Fibroblast of peridontal ligament (primary cell): ENCODE measurements at regions not wholly inside any gene's neighbourhood (a gene's known extent, or its start where the extent isn't known, plus 50 kb on each side); places are given as distances from the start of the nearest gene placed in this dataset.
"Not testable (repeated sequence)": the region's sequence is repeated elsewhere in the genome, so short reads cannot be mapped to it uniquely, and the experiment has no call there.

ENCODE experiments used
- DNase-seq: peaks from one replicate; pipeline ENCODE4 v3.0.0-alpha.2; 2010; ENCODE audit errors: extremely low read depth

- no peak for DNase-seq
Measured at GRCh38 chr9:83138422-83139135, 75.6 kb upstream of the RASEF start.

- DNase-seq, result no peak
Measured at GRCh38 chr9:83133316-83133715, 70.4 kb upstream of the RASEF start.

GRCh38 chr9:83132768-83133167, 69.8 kb upstream of the RASEF start:
- DNase-seq, result no peak

- DNase-seq, result no peak
Measured at GRCh38 chr9:83130541-83130940, 67.6 kb upstream of the RASEF start.

- DNase-seq, result no peak
Measured at GRCh38 chr9:83125671-83126070, 62.7 kb upstream of the RASEF start.

- DNase-seq, result no peak
Measured at GRCh38 chr9:83119873-83120272, 56.9 kb upstream of the RASEF start.

GRCh38 chr9:83116026-83116425, 53.1 kb upstream of the RASEF start:
- no peak for DNase-seq

- DNase-seq, result not testable (repeated sequence)
Measured at GRCh38 chr9:83113445-83113844, 50.5 kb upstream of the RASEF start.
